GM04504 (cell line): ENCODE measurements at regions not wholly inside any gene's neighbourhood (a gene's known extent, or its start where the extent isn't known, plus 50 kb on each side); places are given as distances from the start of the nearest gene placed in this dataset.
"Not testable (repeated sequence)": the region's sequence is repeated elsewhere in the genome, so short reads cannot be mapped to it uniquely, and the experiment has no call there.

ENCODE experiments used
- DNase-seq: peaks from one replicate; pipeline ENCODE4 v3.0.0-alpha.2; 2012; ENCODE audit warnings: low read depth

DNA sequence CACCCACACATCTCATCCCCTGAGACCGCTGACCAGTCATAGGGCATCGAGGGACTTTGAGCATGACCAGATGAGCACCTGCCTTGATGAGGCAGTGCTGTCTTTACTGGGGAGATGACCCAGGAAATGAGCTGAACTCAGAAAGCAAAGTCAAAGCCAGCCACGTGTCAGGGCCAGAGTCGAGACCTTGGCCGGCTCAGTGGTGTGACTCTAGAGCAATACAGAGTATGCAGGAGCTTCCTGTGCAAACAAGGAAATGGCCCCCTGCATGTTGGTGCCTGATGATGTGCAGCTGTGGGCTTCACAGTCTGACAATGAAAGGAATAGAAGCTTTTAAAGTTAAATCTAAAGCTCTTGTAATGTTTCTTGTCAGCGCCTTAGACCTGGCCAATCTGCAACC lies 332.9 kb downstream of the PCNX1 start:
- DNase-seq, result no peak

DNA sequence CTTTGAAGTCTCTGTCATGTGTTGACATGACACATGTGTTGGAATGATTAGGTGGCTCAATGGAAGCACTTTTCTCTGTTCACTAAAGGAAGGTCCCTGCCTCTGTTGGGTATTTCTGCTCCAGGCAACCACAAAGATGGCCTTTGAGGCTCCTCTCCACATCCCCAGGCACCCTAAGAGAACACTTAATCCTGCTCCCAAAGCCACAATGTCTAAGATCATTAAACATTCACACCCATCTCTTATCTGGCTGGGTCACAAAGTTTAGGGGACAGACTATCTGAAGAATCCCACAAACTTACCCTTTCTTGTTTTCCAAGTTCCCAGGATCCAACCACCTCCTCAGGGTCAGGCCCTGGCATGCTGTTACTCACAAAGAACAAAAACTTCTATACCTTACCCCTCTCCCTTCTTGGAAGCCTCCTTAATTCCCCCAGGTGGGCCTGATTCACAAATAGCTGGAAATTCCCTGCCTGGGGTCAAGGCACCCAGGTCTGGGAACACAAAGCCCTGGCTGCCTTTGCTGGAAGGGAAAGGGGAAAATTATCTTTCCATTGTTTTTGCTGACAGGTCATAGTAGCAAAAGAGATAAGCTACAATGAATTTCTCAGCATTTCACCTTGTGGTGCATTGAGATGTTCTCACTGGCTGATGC lies 333.7 kb downstream of the PCNX1 start:
- DNase-seq, result no peak

GRCh38 chr14:71242237-71242748 lies 335.0 kb downstream of the PCNX1 start:
- peak; percentile 94 for DNase-seq

DNA sequence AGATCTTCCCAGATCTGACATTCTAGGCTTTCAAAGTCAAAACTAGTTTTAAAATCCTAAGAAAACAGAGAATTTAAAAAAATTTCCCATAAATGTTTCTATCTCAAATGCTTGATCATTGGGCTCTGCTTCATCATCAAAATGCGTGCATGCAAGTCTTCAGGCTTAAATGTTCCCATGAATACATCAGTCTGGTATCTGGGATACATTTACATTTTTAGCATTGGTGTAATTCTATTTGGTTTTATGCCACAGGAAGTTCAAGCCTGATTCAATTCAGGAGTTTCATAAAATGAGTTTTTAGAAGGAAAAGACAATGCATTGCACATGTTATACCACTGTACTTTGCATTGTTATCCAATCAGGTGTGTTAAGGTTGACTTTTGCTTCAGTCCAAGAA lies 336.4 kb downstream of the PCNX1 start:
- DNase-seq, result peak; percentile 83

DNA sequence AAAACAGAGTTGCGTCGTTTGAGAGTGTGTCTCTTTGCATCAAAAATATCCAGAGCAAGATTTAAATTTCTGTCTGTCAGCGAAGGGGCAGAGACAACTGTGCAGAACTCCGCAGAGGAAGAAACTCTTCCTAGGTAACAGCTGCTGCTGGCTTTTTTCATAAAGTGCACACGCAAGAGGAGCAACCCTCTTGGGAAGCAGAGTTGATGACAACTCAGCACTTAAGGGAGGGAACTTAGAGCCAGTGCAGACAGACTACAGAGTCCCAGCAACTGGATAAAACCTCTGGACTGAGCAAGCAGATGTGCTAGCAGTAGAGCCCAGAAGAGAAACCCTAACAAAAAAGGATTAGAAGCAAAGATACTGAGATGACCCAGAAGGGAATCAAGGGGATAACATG lies 337.1 kb downstream of the PCNX1 start:
- peak; percentile 60 for DNase-seq

GRCh38 chr14:71245659-71246361 lies 338.6 kb downstream of the PCNX1 start:
- no peak for DNase-seq

GRCh38 chr14:71246539-71246938 lies 339.3 kb downstream of the PCNX1 start:
- DNase-seq, result no peak

DNA sequence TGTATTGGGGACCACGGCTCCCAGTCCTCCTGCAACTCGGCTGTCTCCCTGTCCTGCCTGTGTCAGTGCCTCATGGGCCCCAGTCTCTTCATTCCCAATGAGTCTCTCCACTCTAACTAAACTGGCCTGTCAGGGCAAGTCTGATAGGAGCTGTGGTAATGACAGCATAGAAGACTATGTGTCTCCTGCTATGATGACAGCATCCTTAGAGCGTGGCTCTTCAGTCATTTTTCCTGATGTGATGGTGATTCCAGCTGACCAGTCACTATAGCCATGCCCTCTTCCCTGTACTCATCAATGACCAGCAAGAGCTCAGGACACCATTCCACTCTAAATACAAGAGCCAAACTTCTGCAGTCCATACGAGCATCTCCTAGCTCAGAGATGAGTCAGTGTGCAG lies 339.8 kb downstream of the PCNX1 start:
- DNase-seq, result no peak

DNA sequence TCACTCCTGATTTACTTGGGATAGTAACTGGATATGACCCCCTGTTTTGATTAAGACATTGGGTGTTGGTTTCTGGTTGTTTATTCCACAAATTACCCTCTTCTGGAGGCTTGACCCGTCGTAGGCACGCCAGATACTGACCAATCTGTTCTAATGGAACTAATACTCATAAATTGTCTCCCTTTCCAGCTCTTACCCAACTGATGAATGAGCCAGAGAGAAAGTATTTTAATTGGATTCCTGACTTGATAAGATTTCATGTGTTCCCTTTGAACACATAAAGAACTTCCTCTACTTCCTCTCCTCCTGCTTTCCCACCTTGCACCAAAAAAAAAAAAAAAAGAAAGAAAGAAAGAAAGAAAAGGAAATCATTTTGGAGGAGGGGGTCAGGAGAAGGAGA lies 340.9 kb downstream of the PCNX1 start:
- DNase-seq, result no peak

DNA sequence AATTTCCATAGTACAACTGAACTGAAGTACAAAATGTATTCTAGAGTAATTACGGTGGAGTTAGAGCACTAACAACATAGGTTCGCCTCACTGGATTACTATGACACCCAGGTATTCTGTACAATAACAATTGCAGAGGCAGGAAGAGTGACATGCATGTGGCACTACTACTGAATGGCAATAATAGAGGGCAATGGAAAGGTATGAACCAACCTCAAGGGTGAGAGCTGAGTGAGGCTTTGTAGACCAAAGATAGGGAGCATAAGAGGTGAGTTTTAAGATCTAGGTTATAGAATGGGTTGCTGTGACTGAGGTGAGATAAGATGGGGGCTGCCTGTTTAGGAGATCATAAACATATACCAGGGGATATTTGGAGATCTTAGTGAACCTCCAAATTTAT lies 343.1 kb downstream of the PCNX1 start:
- no peak for DNase-seq

DNA sequence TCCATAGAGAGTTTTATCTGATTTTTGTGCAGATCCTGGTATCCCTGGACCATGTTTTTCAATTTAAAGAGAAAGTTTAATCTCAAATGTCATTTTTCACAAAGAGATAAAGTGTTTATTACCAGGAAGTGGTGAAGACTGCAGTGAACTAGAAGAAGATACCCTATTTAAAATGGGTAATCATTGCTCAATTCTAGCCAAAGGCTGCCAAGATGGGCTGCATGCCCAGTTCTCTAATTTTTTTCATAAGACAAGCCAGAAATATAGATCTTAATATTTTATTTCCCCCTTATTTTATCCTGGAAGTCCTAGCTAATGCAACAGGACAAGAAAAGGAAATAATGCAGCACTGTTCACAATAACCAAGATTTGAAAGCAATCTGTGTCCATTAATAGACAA lies 343.5 kb downstream of the PCNX1 start:
- DNase-seq, result no peak

- not testable (repeated sequence) for DNase-seq
These were observed 346.9 kb downstream of the PCNX1 start for GRCh38 chr14:71254091-71254719.

GRCh38 chr14:71261206-71261605 lies 353.9 kb downstream of the PCNX1 start:
- no peak for DNase-seq

DNA sequence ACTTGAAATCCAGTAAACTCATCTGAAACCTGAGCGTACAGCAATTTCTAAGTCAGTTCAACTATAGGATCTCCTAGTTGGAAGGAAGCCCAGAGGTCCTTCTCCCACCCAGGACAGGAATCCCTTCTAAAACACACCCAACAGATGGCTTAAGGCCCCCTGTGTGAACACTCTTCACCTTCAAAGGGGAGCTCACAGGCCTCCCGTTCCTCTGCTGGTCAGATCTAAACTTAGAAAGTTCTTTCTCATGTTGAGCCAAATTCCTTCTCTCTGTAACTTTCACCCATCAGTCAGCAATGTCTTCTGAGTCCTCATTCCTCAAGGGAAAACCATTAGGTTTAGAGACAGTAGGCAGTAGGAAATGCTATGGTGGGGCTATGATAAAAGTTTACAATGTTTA lies 355.2 kb downstream of the PCNX1 start:
- no peak for DNase-seq

DNA sequence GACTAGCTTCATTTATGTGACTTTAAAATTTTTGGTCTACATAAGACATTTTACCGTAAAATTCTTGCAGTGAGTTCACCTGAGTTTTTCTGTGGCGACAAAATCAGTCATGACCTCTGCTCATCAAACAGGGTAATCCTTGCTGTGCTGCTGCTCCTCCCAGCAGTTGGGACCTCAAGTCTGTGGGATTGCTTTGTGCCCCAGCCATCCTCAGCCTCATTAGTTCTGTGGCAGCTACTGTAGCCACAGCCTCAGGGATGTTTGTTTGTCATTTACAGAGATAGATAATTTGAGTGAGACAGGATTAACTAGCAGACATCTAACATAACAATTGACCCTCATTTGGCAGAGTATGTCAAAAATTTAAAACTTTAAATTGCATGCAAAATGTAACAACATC lies 357.0 kb downstream of the PCNX1 start:
- DNase-seq, result no peak

DNA sequence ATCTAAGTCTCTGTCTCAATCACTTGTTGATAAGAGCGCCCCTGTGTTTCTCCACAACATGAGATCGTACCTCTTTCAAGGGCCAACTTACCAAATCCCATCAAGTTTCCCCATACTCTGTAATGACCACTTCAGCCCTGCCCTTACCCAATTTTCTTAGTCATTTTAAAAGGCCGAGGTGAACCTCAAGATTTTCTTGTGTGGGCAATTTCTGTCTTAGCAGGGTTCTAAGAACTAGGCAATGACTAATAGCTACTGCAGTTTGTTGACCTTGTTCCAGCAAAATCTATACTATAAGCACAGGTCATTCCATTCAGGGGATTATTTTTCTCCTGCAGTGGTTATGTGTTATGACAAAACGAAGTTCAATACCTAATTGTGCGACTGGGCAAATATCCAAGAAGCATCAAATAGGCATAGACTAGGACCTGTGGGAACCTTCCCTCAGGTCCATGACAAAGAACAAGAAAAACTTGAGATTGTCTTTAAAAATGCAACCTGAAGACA lies 359.8 kb downstream of the PCNX1 start:
- no peak for DNase-seq

GRCh38 chr14:71267691-71268090 lies 360.4 kb downstream of the PCNX1 start:
- no peak for DNase-seq

GRCh38 chr14:71270111-71270510 lies 362.9 kb downstream of the PCNX1 start:
- no peak for DNase-seq

DNA sequence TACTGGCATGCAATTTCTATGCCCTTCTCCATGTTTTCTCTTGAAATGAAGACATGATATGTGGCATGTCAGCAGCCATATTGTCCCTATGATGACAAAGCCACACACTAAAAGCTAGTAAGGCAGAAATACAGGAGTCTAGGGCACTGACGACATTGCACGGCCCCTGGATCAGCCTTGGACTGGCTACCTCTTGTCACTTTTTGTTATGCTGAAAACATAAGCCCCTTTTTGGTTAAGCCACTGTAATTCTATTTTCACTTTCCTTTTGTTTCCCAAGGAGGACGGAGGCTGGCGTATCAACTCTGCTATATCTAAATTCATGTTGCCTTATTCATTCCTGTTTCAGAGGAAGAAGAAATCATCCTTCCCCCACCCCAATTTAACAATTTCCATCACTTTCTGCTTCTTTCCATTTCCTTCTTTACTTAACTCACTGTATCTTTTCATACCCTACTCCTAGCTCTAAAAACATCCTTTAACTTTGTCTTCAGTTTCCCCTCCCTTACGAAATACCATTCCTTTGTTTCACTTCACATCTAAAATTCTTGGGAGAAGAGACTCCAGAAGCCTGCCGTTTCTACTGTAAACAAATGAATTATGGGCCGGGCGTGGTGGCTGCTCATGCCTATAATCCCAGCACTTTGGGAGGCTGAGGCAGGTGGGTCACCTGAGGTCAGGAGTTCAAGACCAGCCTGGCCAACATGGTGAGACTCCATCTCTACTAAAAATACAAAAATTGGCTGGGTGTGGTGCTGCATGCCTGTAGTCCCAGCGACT lies 364.1 kb downstream of the PCNX1 start:
- no peak for DNase-seq

- DNase-seq, result no peak
These were observed 366.1 kb downstream of the PCNX1 start for GRCh38 chr14:71273366-71273765.

DNA sequence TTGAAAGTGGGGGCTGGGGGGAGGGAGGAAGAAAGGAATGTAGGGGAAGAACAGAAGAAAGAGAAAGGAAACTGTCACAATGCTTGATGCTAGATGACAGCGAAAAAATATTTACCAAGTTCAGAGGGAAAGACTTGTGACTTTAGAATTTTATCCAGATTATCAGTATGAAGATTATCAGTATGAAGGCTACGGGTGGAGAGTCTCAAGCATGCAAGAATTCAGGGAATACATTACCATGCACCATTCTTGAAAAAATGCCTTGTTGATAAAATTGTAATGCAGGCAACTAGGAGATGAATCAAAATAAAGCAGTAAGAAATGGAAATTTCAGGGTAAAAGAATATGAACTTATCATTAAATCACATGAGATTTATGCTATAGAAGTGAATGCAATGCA lies 376.8 kb downstream of the PCNX1 start:
- no peak for DNase-seq

GRCh38 chr14:71286126-71286525 lies 378.9 kb downstream of the PCNX1 start:
- DNase-seq, result no peak
